ENCODE measurements at regions not wholly inside any gene's neighbourhood (a gene's known extent, or its start where the extent isn't known, plus 50 kb on each side); places are given as distances from the start of the nearest gene placed in this dataset.

DNA sequence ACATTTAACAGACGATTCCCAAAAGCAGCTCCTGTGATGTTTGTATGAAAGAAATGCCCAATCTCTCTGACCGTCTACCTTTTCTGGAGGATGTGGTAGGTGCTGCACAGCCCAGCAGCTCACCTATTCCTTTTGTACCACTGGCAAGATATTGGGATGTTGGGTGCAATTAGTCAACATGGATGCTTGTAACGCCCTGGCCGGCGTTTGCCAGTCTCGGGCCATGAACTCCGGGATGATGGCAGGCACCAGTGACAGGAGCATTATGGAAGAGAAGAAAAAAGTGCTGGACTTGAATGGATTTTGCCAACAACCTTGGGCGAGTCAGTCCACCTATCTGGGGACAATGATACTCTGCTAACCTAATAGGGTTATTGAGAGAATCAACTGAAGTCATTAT is 69.0 kb upstream of the ZNF438 start:
- Histone ChIP-seq H3K27ac (ENCODE audit: insufficient read depth, low read depth, low read length) (peak overlapping the region; percentile 3), H2AFZ (ENCODE audit: low read depth, low read length) (no peak overlapping the region), H3K4me2 (ENCODE audit: insufficient read depth, low read length) (peak overlapping the region; percentile 1), H3K79me2 (ENCODE audit: control insufficient read depth, insufficient read depth, low read length) (no peaks in the 10 kb centered on the region), H3K9me1 (replicated peaks; ENCODE audit: control insufficient read depth, extremely low read depth, insufficient read depth, low read length) (no peaks in the 10 kb centered on the region), H3K9me3 (replicated peaks; ENCODE audit: control insufficient read depth, insufficient read depth, low read length) (no peaks in the 10 kb centered on the region), H3K9ac (replicated peaks; ENCODE audit: extremely low read depth, insufficient read depth, low read length) (no peak overlapping the region), H3K27me3 (ENCODE audit: control insufficient read depth in 2 of 2, insufficient read depth in 2 of 2, low read length in 2 of 2) (no peaks in the 10 kb centered on the region), H3K36me3 (ENCODE audit: control insufficient read depth in 2 of 2, extremely low read depth in 1 of 2, insufficient read depth in 2 of 2, low read length in 2 of 2) (no peaks in the 10 kb centered on the region), H4K20me1 (replicated peaks; ENCODE audit: control insufficient read depth, extremely low read depth, insufficient read depth, low read length) (no peaks in the 10 kb centered on the region), H3K4me1 (ENCODE audit: control insufficient read depth, extremely low read depth, insufficient read depth, low read length) (peaks cover 9% of the 10 kb centered on the region), H3K4me3 (replicated peaks in 1 of 3; ENCODE audit: insufficient read depth in 1 of 3, low read depth in 1 of 3, low read length in 3 of 3) (no peak overlapping the region)
- intact Hi-C loops (cut with micrococcal nuclease) = no loop called here
- ChIA-PET CTCF (interaction anchor here (0.7 to 1.3 kb wide), 6 partner anchors 8 to 390 kb away, joined by 3 to 4 read pairs (median 3); partner anchors contain the start of gene ZNF438), POLR2A (interaction anchor here (0.6 kb wide), 1 partner anchor 296 kb away, joined by 3 read pairs; no protein-coding TSS in a partner anchor)
- no peak for TF ChIP-seq EZH2 (IDR thresholded peaks at IDR 0.05; ENCODE audit: borderline replicate concordance, low read depth, low read length, severe bottlenecking)
- no peak for TF ChIP-seq MYC (IDR thresholded peaks at IDR 0.05; ENCODE audit: low read depth, low read length)
- TF ChIP-seq POLR2A (IDR thresholded peaks at IDR 0.05; ENCODE audit: low read depth, low read length) = no peak
- TF ChIP-seq, protein P1, sequence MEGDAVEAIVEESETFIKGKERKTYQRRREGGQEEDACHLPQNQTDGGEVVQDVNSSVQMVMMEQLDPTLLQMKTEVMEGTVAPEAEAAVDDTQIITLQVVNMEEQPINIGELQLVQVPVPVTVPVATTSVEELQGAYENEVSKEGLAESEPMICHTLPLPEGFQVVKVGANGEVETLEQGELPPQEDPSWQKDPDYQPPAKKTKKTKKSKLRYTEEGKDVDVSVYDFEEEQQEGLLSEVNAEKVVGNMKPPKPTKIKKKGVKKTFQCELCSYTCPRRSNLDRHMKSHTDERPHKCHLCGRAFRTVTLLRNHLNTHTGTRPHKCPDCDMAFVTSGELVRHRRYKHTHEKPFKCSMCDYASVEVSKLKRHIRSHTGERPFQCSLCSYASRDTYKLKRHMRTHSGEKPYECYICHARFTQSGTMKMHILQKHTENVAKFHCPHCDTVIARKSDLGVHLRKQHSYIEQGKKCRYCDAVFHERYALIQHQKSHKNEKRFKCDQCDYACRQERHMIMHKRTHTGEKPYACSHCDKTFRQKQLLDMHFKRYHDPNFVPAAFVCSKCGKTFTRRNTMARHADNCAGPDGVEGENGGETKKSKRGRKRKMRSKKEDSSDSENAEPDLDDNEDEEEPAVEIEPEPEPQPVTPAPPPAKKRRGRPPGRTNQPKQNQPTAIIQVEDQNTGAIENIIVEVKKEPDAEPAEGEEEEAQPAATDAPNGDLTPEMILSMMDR (IDR thresholded peaks at IDR 0.05; ENCODE audit: extremely low read depth in 1 of 2, insufficient read depth in 1 of 2, low read depth in 1 of 2, low read length in 2 of 2) = no peak
- no peak for TF ChIP-seq GATA2 (IDR thresholded peaks at IDR 0.05; ENCODE audit: insufficient read depth, insufficient read length, low read depth, low read length)
- TF ChIP-seq JUN (IDR thresholded peaks at IDR 0.05; ENCODE audit: borderline replicate concordance, insufficient read depth, insufficient read length, low read depth) = no peak
- TF ChIP-seq, protein P2, sequence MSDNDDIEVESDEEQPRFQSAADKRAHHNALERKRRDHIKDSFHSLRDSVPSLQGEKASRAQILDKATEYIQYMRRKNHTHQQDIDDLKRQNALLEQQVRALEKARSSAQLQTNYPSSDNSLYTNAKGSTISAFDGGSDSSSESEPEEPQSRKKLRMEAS (IDR thresholded peaks at IDR 0.05; ENCODE audit: insufficient read depth, insufficient read length) = no peak
- no peak for TF ChIP-seq FOS (IDR thresholded peaks at IDR 0.05; ENCODE audit: borderline replicate concordance, insufficient read depth, low read length)
- TF ChIP-seq POLR2AphosphoS5 (IDR thresholded peaks at IDR 0.05; ENCODE audit: insufficient read depth, low read depth, low read length) = no peak
- no TSS peak for BruUV-seq (replicated peaks)
- FAIRE-seq = no peak
- no peak for DNase-seq (ENCODE audit: low read depth, low spot score)
- dilution Hi-C loops (cut with MboI; ENCODE audit: extremely low pct_ligation_motif_present, low sequenced_read_pairs) = no loop called here
